HG02981 (cell line): ENCODE measurements at regions not wholly inside any gene's neighbourhood (a gene's known extent, or its start where the extent isn't known, plus 50 kb on each side); places are given as distances from the start of the nearest gene placed in this dataset.

Experiments used
- ATAC-seq: cut with Tn5 transposase; IDR thresholded peaks from one replicate; pipeline ENCODE4 v1.9.1; 2021; ENCODE audit warnings: mild to moderate bottlenecking, moderate library complexity; ENCODE audit not compliant: unreplicated experiment

GRCh38 chr2:20539776-20540586, 93.1 kb downstream of the RHOB start:
- no peak for ATAC-seq

GRCh38 chr2:20540587-20541293, 93.9 kb downstream of the RHOB start:
- no peak for ATAC-seq

GRCh38 chr2:20541294-20541640, 94.4 kb downstream of the RHOB start:
- no peak for ATAC-seq

- no peak for ATAC-seq
These were observed 94.8 kb downstream of the RHOB start for GRCh38 chr2:20541651-20542050.

- ATAC-seq: no peak
These were observed 95.4 kb downstream of the RHOB start for GRCh38 chr2:20542269-20542668.

GRCh38 chr2:20542746-20543468, 96.0 kb downstream of the RHOB start:
- no peak for ATAC-seq

- no peak for ATAC-seq
These were observed 96.7 kb downstream of the RHOB start for GRCh38 chr2:20543469-20544152.

GRCh38 chr2:20544153-20544747, 97.4 kb downstream of the RHOB start:
- no peak for ATAC-seq

- no peak for ATAC-seq
These were observed 101.8 kb downstream of the HS1BP3 start for GRCh38 chr2:20549144-20549543.

GRCh38 chr2:20549691-20550348, 101.1 kb downstream of the HS1BP3 start:
- no peak for ATAC-seq

GRCh38 chr2:20551260-20551944, 99.5 kb downstream of the HS1BP3 start:
- ATAC-seq: no peak

GRCh38 chr2:20551945-20552328, 99.0 kb downstream of the HS1BP3 start:
- ATAC-seq: no peak

GRCh38 chr2:20552847-20553246, 98.1 kb downstream of the HS1BP3 start:
- no peak for ATAC-seq

GRCh38 chr2:20553580-20553979, 97.3 kb downstream of the HS1BP3 start:
- ATAC-seq: no peak

- ATAC-seq: no peak
These were observed 94.9 kb downstream of the HS1BP3 start for GRCh38 chr2:20555954-20556353.

- no peak for ATAC-seq
These were observed 94.1 kb downstream of the HS1BP3 start for GRCh38 chr2:20556756-20557155.

- no peak for ATAC-seq
These were observed 93.7 kb downstream of the HS1BP3 start for GRCh38 chr2:20557226-20557625.

- no peak for ATAC-seq
These were observed 93.3 kb downstream of the HS1BP3 start for GRCh38 chr2:20557635-20558034.

- no peak for ATAC-seq
These were observed 92.3 kb downstream of the HS1BP3 start for GRCh38 chr2:20558391-20559150.
